CD4-positive, alpha-beta T cell (primary cell): ENCODE measurements at regions not wholly inside any gene's neighbourhood (a gene's known extent, or its start where the extent isn't known, plus 50 kb on each side); places are given as distances from the start of the nearest gene placed in this dataset.

Experiments
- ATAC-seq: fragments of 200-7000 bp; cut with Tn5 transposase; one replicate; pipeline ENCODE4 v1.10.0; 2022; ENCODE audit warnings: mild to moderate bottlenecking; ENCODE audit not compliant: poor library complexity
- CTCF ChIA-PET: fragments of 350-600 bp; sonication (Branson Sonifier 250); formaldehyde crosslinking; loops from one replicate; lab custom pipeline; 2021; ENCODE audit warnings: antibody characterized with exemption, inconsistent platforms; lab: Charles Lee
- POLR2A ChIA-PET: fragments of 350-600 bp; sonication (Branson Sonifier 250); formaldehyde crosslinking; loops from one replicate; lab custom pipeline; 2021; ENCODE audit warnings: antibody characterized with exemption, inconsistent platforms; lab: Charles Lee
- DNase-seq, 14 experiments: peaks; one replicate each; pipeline ENCODE4 v3.0.0-alpha.2; 2013 to 2020; ENCODE audit warnings: mixed read lengths in 2 of 14
- H3K27ac ChIP-seq, 2 donors: one replicate each; pipeline versions ENCODE4 v1.5.1 to v1.7.0; 2013; ENCODE audit warnings: low read length in 2 of 2, low read depth in 1 of 2, mild to moderate bottlenecking in 1 of 2
- H3K27me3 ChIP-seq, 2 experiments: 1 replicate in 1 of 2; 2 replicates in 1 of 2; pipeline versions ENCODE4 v1.6.1 to v1.7.0; 2013; ENCODE audit warnings: low read length in 2 of 2, control low read depth in 1 of 2, mild to moderate bottlenecking in 1 of 2, moderate library complexity in 1 of 2; ENCODE audit not compliant: insufficient read depth in 2 of 2, control insufficient read depth in 1 of 2
- H3K36me3 ChIP-seq: one replicate; pipeline ENCODE4 v1.6.1; 2013; ENCODE audit warnings: low read length, control low read depth; ENCODE audit not compliant: insufficient read depth
- H3K4me1 ChIP-seq: one replicate; pipeline ENCODE4 v1.6.1; 2013; ENCODE audit warnings: low read length, control low read depth; ENCODE audit not compliant: insufficient read depth
- H3K4me3 ChIP-seq: one replicate; pipeline ENCODE4 v1.5.1; 2013; ENCODE audit warnings: mild to moderate bottlenecking, low read length, moderate library complexity
- H3K9me3 ChIP-seq, 2 experiments: 1 replicate in 1 of 2; 2 replicates in 1 of 2; pipeline versions ENCODE4 v1.6.1 to v1.7.0; 2013; ENCODE audit warnings: low read length in 2 of 2, mild to moderate bottlenecking in 2 of 2, control low read depth in 1 of 2, moderate library complexity in 1 of 2; ENCODE audit not compliant: control insufficient read depth in 1 of 2, insufficient read depth in 1 of 2
- H3K27ac Mint-ChIP-seq: one replicate; pipeline ENCODE4 v1.8.0; 2020; ENCODE audit warnings: mixed read lengths
- H3K27me3 Mint-ChIP-seq: one replicate; pipeline ENCODE4 v1.8.0; 2021; ENCODE audit warnings: mixed read lengths
- H3K36me3 Mint-ChIP-seq: one replicate; pipeline ENCODE4 v1.8.0; 2021; ENCODE audit warnings: low read depth, mixed read lengths
- H3K4me1 Mint-ChIP-seq: one replicate; pipeline ENCODE4 v1.8.0; 2021; ENCODE audit warnings: low read depth, mixed read lengths
- H3K4me3 Mint-ChIP-seq: one replicate; pipeline ENCODE4 v1.8.0; 2020; ENCODE audit warnings: mild to moderate bottlenecking, mixed read lengths
- H3K9me3 Mint-ChIP-seq: one replicate; pipeline ENCODE4 v1.8.0; 2020; ENCODE audit warnings: mixed read lengths
- intact Hi-C, 2 experiments: fragments of 100-400 bp; cut with DNase I in 1 of 2; cut with micrococcal nuclease in 1 of 2; formaldehyde crosslinking; loops; one replicate each; pipeline versions ENCODE4 v1.15.1 to v1.9.0; 2023 to 2025; cut with DNase I, micrococcal nuclease
- TF ChIP-seq, protein P1 (sequence below): fragments of 200-600 bp; IDR thresholded peaks from one replicate; pipeline ENCODE4 v1.8.0; 2022; ENCODE audit warnings: antibody characterized with exemption, mild to moderate bottlenecking

DNA sequence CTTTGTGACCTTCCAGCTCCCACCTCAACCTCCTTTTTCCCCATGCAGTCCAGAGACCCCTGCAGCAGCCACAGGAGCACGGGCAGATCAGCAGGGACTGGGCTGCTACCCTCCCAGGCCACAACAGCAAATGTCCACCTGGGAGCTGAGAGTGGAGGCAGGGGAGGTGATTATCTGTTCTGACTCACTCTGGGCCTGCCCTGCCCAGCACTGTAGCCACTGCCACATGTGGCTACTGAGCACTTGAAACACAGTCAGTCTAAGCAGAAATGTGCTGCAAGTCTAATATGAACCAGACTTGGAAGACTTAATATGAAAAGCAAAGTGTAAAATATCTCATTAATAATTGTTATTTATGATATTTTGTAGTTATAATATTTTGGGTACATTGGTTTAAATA is 148.9 kb upstream of the VANGL1 start:
- intact Hi-C loops, result no loop called here
- POLR2A ChIA-PET, result no interaction called here
- Histone ChIP-seq H3K4me3 (no peak overlapping the region), H3K27me3 (no peaks in the 10 kb centered on the region), H3K36me3 (no peaks in the 10 kb centered on the region), H3K27ac (no peak overlapping the region), H3K9me3 (no peaks in the 10 kb centered on the region), H3K4me1 (no peaks in the 10 kb centered on the region)
- no peak overlapping the region for H3K4me3 Mint-ChIP-seq
- H3K4me1 Mint-ChIP-seq, result no peaks in the 10 kb centered on the region
- ATAC-seq (no peak), DNase-seq (no peak)
- TF ChIP-seq, protein P1, sequence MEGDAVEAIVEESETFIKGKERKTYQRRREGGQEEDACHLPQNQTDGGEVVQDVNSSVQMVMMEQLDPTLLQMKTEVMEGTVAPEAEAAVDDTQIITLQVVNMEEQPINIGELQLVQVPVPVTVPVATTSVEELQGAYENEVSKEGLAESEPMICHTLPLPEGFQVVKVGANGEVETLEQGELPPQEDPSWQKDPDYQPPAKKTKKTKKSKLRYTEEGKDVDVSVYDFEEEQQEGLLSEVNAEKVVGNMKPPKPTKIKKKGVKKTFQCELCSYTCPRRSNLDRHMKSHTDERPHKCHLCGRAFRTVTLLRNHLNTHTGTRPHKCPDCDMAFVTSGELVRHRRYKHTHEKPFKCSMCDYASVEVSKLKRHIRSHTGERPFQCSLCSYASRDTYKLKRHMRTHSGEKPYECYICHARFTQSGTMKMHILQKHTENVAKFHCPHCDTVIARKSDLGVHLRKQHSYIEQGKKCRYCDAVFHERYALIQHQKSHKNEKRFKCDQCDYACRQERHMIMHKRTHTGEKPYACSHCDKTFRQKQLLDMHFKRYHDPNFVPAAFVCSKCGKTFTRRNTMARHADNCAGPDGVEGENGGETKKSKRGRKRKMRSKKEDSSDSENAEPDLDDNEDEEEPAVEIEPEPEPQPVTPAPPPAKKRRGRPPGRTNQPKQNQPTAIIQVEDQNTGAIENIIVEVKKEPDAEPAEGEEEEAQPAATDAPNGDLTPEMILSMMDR, result no peak
- CTCF ChIA-PET, result no interaction called here
- H3K27me3 Mint-ChIP-seq, result no peaks in the 10 kb centered on the region
- no peak overlapping the region for H3K27ac Mint-ChIP-seq
- H3K36me3 Mint-ChIP-seq, result no peaks in the 10 kb centered on the region
- no peaks in the 10 kb centered on the region for H3K9me3 Mint-ChIP-seq

- Histone ChIP-seq H3K4me3 (no peak overlapping the region), H3K36me3 (no peaks in the 10 kb centered on the region), H3K9me3 (no peaks in the 10 kb centered on the region), H3K27me3 (no peaks in the 10 kb centered on the region), H3K4me1 (no peaks in the 10 kb centered on the region), H3K27ac (no peak overlapping the region)
- ATAC-seq, result no peak
- DNase-seq, result no peak
- Mint-ChIP-seq H3K4me1 (no peaks in the 10 kb centered on the region), H3K27me3 (no peaks in the 10 kb centered on the region), H3K27ac (no peak overlapping the region), H3K9me3 (no peaks in the 10 kb centered on the region), H3K36me3 (no peaks in the 10 kb centered on the region), H3K4me3 (no peak overlapping the region)
- intact Hi-C loops, result no loop called here
- CTCF ChIA-PET, result no interaction called here
- TF ChIP-seq, protein P1, result no peak
- POLR2A ChIA-PET, result no interaction called here
Measured at GRCh38 chr1:115492019-115492595, 149.7 kb upstream of the VANGL1 start.

DNA sequence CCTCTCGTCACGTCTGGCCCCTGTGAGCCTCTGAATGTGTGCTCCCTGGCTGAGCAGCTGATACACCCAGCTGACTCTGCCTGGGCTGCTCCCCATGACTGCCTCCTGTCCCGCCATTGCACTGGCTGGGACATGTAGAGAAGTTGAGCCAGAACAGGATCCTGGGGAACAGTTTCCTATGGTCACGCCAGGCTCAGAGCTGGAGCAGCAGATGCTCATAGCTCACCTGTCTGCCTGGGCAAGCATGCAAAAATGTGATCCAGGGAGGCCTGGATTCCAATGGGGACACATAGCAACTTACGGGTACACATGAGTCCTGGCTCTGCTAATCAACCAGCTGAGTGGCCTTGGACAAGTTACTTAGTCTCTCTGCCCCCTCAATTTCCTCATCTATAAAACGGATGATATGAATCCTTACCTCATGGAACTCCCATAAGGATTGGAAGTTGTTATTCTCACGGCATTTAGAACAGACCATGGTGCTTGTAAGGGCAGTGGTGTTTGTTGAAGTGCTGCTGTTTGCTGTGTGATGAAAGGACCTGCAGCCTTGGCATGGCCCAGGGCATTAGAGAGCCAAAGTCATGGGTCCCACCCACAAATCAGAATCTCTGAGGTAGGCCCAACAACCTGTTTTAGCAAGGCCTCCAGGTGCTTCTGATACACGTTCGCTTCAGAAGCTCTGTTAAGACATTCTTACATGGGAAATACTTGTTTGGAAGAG is 150.3 kb upstream of the VANGL1 start:
- Histone ChIP-seq H3K9me3 (no peaks in the 10 kb centered on the region), H3K27ac (no peak overlapping the region), H3K4me1 (no peaks in the 10 kb centered on the region), H3K27me3 (no peaks in the 10 kb centered on the region), H3K36me3 (no peaks in the 10 kb centered on the region), H3K4me3 (no peak overlapping the region)
- H3K4me3 Mint-ChIP-seq, result no peak overlapping the region
- intact Hi-C loops, result no loop called here
- ChIA-PET CTCF (no interaction called here), POLR2A (no interaction called here)
- no peaks in the 10 kb centered on the region for H3K9me3 Mint-ChIP-seq
- ATAC-seq, result no peak
- no peaks in the 10 kb centered on the region for H3K36me3 Mint-ChIP-seq
- H3K27me3 Mint-ChIP-seq, result no peaks in the 10 kb centered on the region
- H3K27ac Mint-ChIP-seq, result no peak overlapping the region
- TF ChIP-seq, protein P1, result no peak
- DNase-seq, result no peak
- no peaks in the 10 kb centered on the region for H3K4me1 Mint-ChIP-seq
